Thymus (tissue), 11 donors: ENCODE measurements at regions not wholly inside any gene's neighbourhood (a gene's known extent, or its start where the extent isn't known, plus 50 kb on each side); places are given as distances from the start of the nearest gene placed in this dataset.

Experiments used
- DNase-seq, 9 donors: peaks; one replicate each; pipeline ENCODE4 v3.0.0-alpha.2; 2013; ENCODE audit warnings: low spot score in 9 of 9, low read depth in 6 of 9, missing footprints in 1 of 9
- H3K27ac ChIP-seq, 2 donors: one replicate each; pipeline ENCODE4 v1.5.1; 2013; ENCODE audit warnings: control low read depth in 1 of 2, low read depth in 1 of 2, low read length in 1 of 2, mild to moderate bottlenecking in 1 of 2, moderate library complexity in 1 of 2
- H3K27me3 ChIP-seq, 2 donors: one replicate each; pipeline ENCODE4 v1.5.1; 2013; ENCODE audit warnings: low read length in 1 of 2; ENCODE audit not compliant: control insufficient read depth in 2 of 2, insufficient read depth in 1 of 2
- H3K36me3 ChIP-seq, 2 donors: one replicate each; pipeline ENCODE4 v1.5.1; 2013; ENCODE audit warnings: low read length in 1 of 2, mild to moderate bottlenecking in 1 of 2, moderate library complexity in 1 of 2; ENCODE audit not compliant: control insufficient read depth in 2 of 2, insufficient read depth in 2 of 2
- H3K4me1 ChIP-seq, 2 donors: one replicate each; pipeline ENCODE4 v1.5.1; 2013; ENCODE audit warnings: low read length in 2 of 2; ENCODE audit not compliant: control insufficient read depth in 2 of 2, insufficient read depth in 2 of 2
- H3K4me3 ChIP-seq, 2 donors: one replicate each; pipeline ENCODE4 v1.5.1; 2013; ENCODE audit warnings: low read length in 2 of 2, control low read depth in 1 of 2, mild to moderate bottlenecking in 1 of 2
- H3K9me3 ChIP-seq, 2 donors: one replicate each; pipeline ENCODE4 v1.5.1; 2013; ENCODE audit warnings: low read length in 1 of 2, mild to moderate bottlenecking in 1 of 2; ENCODE audit not compliant: control insufficient read depth in 2 of 2, insufficient read depth in 1 of 2
- WGBS: extraction: QIAGEN DNeasy Blood & Tissue Kit; methylation state at CpG from one replicate; pipeline ENCODE4 v1.1.7; 2013; 5-methylcytosine and 5-hydroxymethylcytosine counted together
- donor health status: healthy.

- 5% methylated on average over 48 of the region's 48 CpGs for WGBS
- Histone ChIP-seq H3K4me1 (peaks cover 41 to 59% of the 10 kb centered on the region in 2 donors), H3K27me3 (no peaks in the 10 kb centered on the region), H3K9me3 (peaks cover 0 to 3% of the 10 kb centered on the region in 2 donors), H3K27ac (peak overlapping the region; percentile 87 to 88), H3K4me3 (peak overlapping the region; percentile 40 to 59), H3K36me3 (no peaks in the 10 kb centered on the region)
- peak; percentile 99 to 100 (median 100) for DNase-seq
Observed at GRCh38 chr1:9428601-9429341, 110.5 kb upstream of the SLC25A33 start.

- Histone ChIP-seq H3K4me1 (peaks cover 36 to 53% of the 10 kb centered on the region in 2 donors), H3K27ac (peak overlapping the region; percentile 38 to 87), H3K36me3 (no peaks in the 10 kb centered on the region), H3K27me3 (no peaks in the 10 kb centered on the region), H3K9me3 (peaks cover 0 to 3% of the 10 kb centered on the region in 2 donors), H3K4me3 (peak overlapping the region; percentile 40 to 59)
- 53% methylated on average over 6 of the region's 6 CpGs for WGBS
- DNase-seq: no peak
Observed at GRCh38 chr1:9429342-9429711, 109.9 kb upstream of the SLC25A33 start.

DNA sequence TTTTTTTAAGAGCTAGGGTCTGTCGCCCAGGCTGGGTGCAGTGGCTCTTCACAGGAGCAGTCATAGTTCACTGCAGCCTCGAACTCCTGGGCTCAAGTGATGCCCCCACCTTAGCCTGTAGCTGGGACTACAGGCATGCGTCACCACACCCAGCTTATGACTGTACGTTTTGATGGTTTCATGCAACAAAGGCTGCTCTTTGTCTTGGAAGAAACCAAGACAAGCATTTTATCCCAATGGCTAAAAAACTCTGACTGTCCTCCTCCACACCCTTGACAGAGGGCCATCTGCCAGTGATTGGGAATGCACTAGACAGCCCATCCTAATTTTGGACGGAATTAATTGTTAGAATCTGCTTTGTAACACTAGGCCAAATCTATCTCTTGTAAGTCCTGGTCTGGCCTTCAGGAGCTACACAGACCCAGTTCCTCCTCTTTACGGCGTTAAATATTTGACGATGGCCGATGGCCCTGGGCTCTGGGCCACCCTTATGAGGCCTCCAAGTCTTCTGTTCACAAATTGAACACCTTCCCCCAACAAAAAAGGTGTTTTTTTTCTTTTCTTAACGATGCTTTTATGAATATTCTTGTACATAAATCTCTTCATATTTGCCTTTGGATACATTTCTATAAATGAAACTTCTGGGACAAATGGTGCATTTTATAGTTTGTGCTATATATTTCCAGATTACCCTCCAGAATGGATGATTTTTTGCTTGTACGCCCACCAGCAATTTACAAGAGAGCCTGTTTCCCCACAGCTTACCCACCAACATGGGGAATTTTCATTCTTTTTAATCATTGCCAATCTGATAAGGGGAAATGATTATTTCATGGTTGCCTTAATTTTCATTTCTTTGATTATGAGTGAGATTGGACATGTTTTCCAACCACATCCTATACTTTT is 104.8 kb upstream of the SLC25A33 start:
- H3K4me1 ChIP-seq: peaks cover under 1 to 4% of the 10 kb centered on the region in 2 donors
- DNase-seq: no peak
- H3K9me3 ChIP-seq: no peaks in the 10 kb centered on the region
- H3K27ac ChIP-seq: no peak overlapping the region
- WGBS: 95% methylated on average over 11 of the region's 11 CpGs
- no peaks in the 10 kb centered on the region for H3K36me3 ChIP-seq
- no peak overlapping the region for H3K4me3 ChIP-seq
- no peaks in the 10 kb centered on the region for H3K27me3 ChIP-seq

DNA sequence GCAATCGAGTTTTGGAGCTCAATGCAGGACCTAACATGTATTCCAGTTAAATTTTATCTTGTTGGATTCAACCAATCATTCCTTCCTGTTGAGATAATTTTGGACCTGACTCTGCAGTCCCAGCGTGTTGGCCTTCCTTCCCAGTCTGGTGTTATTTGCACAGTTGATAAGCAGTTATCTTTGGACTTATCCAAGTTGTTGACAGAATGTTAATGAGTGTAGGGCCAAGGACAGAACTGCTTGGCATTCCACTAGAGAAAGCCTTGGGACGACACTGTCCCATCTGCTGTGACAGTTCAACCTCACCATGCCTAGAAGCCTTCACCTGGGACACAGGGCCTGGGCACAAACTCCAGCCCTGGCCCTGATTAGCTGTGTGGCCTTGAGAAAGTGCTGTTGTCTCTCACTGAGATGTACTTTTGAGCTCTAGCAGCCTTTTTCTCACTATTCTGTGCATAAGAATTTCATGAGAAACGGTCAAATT is 104.1 kb upstream of the SLC25A33 start:
- Histone ChIP-seq H3K27ac (no peak overlapping the region), H3K9me3 (no peaks in the 10 kb centered on the region), H3K36me3 (no peaks in the 10 kb centered on the region), H3K4me1 (no peaks in the 10 kb centered on the region), H3K27me3 (no peaks in the 10 kb centered on the region), H3K4me3 (no peak overlapping the region)
- 92% methylated on average over 4 of the region's 4 CpGs for WGBS
- no peak for DNase-seq

DNA sequence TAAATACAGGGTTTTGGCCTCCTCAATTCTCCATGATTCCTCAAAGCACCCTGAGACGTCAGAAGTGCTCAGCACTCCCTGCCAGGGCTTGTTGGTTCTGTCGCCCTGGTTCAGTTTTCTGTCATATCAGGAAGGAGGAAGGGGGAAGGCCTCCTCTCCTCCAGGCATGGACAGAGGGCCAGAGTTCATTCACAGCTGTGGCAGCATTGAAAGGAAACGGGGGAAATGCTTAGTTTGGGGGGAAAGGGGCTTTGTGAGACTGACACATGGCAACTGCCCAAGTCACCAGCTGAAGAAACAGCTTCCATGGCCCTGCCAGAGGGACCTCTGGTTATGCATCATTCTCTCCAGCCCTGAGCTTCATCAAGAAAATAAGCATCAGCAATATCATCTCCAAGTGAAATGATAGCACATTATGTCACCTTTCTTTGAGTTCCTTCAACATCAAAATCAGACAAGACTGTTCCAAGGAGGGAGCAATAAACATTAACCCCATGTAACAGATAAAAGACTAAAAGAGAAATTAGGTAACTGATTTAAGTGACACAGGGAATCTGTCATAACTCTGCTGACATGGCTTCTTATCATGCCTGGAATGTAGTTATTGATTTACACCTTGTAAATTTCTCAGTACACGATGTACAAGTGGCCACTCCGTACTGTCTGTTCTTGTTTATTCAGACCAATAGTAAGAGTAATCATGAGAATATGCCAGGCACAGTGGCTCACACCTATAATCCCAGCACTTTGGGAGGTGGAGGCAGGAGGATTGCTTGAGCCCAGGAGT is 103.2 kb upstream of the SLC25A33 start:
- Histone ChIP-seq H3K36me3 (no peaks in the 10 kb centered on the region), H3K4me3 (no peak overlapping the region), H3K4me1 (no peaks in the 10 kb centered on the region), H3K9me3 (no peaks in the 10 kb centered on the region), H3K27me3 (peaks cover 0 to 3% of the 10 kb centered on the region in 2 donors), H3K27ac (no peak overlapping the region)
- WGBS: 93% methylated on average over 5 of the region's 5 CpGs
- DNase-seq: no peak

- Histone ChIP-seq H3K36me3 (no peaks in the 10 kb centered on the region), H3K4me1 (peaks cover 4 to 10% of the 10 kb centered on the region in 2 donors), H3K9me3 (no peaks in the 10 kb centered on the region), H3K27ac (no peak overlapping the region), H3K27me3 (peaks cover 0 to 6% of the 10 kb centered on the region in 2 donors), H3K4me3 (no peak overlapping the region)
- whole genome bisulfite sequencing: 91% methylated on average over 14 of the region's 14 CpGs
- no peak for DNase-seq
Observed at GRCh38 chr1:9437961-9438430, 101.3 kb upstream of the SLC25A33 start.

GRCh38 chr1:9438431-9439073 is 100.7 kb upstream of the SLC25A33 start:
- Histone ChIP-seq H3K9me3 (no peaks in the 10 kb centered on the region), H3K36me3 (no peaks in the 10 kb centered on the region), H3K4me3 (no peak overlapping the region), H3K27me3 (peaks cover 0 to 6% of the 10 kb centered on the region in 2 donors), H3K4me1 (peaks cover 4 to 13% of the 10 kb centered on the region in 2 donors), H3K27ac (no peak overlapping the region)
- 89% methylated on average over 12 of the region's 12 CpGs for WGBS
- DNase-seq: no peak

DNA sequence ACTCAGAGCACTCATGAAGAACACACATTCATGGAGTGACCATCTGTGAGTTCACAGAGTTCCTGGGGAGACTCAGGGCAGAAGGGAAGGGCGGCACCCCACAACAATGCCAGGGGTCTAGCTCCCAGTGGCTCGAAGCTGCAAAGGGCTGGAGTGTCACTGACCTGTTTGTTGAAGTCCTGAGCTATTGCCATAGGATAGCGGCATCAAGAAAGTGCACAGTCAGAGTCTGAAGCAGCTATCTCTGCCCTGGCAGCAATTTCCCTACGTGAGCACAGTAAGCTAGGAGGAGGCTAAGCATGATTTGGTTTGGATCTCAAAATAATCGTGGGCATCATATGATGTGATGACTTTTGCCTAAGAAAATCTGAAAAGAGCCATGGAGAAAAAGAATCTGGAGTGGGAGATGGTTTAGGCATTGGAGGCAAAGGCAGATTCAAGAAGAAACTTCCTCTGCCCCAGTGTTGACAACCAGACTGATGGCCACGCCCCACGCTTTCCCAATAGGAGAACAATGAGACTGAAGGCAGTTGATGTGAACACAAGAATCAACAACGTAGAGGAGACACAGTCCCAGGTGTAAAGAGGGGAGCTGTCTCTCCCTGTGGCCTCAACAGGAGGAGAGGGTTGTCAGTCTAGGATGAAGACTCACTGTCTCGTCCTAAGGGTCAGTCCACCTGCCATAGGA is 100.0 kb upstream of the SLC25A33 start:
- Histone ChIP-seq H3K27ac (no peak overlapping the region), H3K9me3 (no peaks in the 10 kb centered on the region), H3K36me3 (no peaks in the 10 kb centered on the region), H3K4me1 (peaks cover 4 to 13% of the 10 kb centered on the region in 2 donors), H3K4me3 (no peak overlapping the region), H3K27me3 (peaks cover 0 to 6% of the 10 kb centered on the region in 2 donors)
- 90% methylated on average over 9 of the region's 9 CpGs for WGBS
- DNase-seq: no peak
